Body of pancreas (tissue), 4 donors: ENCODE measurements at regions not wholly inside any gene's neighbourhood (a gene's known extent, or its start where the extent isn't known, plus 50 kb on each side); places are given as distances from the start of the nearest gene placed in this dataset.

Experiments
- POLR2A ChIP-seq, 3 donors: fragments of 450-650 bp; IDR thresholded peaks; one replicate each; pipeline ENCODE4 v1.6.1; 2016; ENCODE audit warnings: antibody characterized with exemption in 3 of 3, mild to moderate bottlenecking in 2 of 3
- TF ChIP-seq, protein P1 (sequence below), 7 experiments: fragments of 450-650 bp in 4 of 7; fragments of 200-600 bp in 3 of 7; sonication (generic) in 3 of 7; IDR thresholded peaks; one replicate each; pipeline ENCODE4 v1.5.1; 2016 to 2019; ENCODE audit warnings: antibody characterized with exemption in 7 of 7

DNA sequence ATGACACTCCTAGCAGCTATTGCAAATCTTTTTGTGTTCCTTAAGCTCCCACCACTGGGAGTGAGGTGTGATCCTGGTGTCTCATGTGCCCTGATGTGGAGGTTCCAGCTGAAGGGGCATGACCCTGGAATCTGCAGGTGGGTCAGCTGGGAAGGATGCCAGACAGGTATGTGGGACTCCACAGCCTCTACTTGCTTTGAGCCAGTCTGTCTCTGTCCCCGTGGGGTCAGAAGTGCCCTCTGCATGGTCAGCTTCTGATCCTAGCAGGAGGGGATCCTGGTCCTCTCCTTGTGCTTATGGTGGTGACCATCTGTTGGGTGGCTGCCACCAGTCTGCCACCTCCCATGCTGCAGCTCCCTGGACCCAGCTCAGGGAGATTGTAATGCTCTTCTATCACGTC is 51.1 kb upstream of the COMTD1 start:
- TF ChIP-seq, protein P1, sequence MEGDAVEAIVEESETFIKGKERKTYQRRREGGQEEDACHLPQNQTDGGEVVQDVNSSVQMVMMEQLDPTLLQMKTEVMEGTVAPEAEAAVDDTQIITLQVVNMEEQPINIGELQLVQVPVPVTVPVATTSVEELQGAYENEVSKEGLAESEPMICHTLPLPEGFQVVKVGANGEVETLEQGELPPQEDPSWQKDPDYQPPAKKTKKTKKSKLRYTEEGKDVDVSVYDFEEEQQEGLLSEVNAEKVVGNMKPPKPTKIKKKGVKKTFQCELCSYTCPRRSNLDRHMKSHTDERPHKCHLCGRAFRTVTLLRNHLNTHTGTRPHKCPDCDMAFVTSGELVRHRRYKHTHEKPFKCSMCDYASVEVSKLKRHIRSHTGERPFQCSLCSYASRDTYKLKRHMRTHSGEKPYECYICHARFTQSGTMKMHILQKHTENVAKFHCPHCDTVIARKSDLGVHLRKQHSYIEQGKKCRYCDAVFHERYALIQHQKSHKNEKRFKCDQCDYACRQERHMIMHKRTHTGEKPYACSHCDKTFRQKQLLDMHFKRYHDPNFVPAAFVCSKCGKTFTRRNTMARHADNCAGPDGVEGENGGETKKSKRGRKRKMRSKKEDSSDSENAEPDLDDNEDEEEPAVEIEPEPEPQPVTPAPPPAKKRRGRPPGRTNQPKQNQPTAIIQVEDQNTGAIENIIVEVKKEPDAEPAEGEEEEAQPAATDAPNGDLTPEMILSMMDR (IDR thresholded peaks at IDR 0.05), result no peak
- no peak for TF ChIP-seq POLR2A (IDR thresholded peaks at IDR 0.05)
